GM19463 (cell line): ENCODE measurements at regions not wholly inside any gene's neighbourhood (a gene's known extent, or its start where the extent isn't known, plus 50 kb on each side); places are given as distances from the start of the nearest gene placed in this dataset.
"Not testable (repeated sequence)": the region's sequence is repeated elsewhere in the genome, so short reads cannot be mapped to it uniquely, and the experiment has no call there.

Source experiments
- ATAC-seq: cut with Tn5 transposase; IDR thresholded peaks from one replicate; pipeline ENCODE4 v1.9.1; 2021; ENCODE audit warnings: mild to moderate bottlenecking, moderate library complexity; ENCODE audit not compliant: unreplicated experiment

- ATAC-seq: no peak
Observed at GRCh38 chr16:5319799-5320198, 222.2 kb upstream of the EEF2KMT start.

GRCh38 chr16:5315914-5316313 is 218.3 kb upstream of the EEF2KMT start:
- no peak for ATAC-seq

- ATAC-seq: no peak
Observed at GRCh38 chr16:5314377-5314776, 216.8 kb upstream of the EEF2KMT start.

- no peak for ATAC-seq
Observed at GRCh38 chr16:5309946-5310611, 212.5 kb upstream of the EEF2KMT start.

GRCh38 chr16:5305023-5305422 is 207.4 kb upstream of the EEF2KMT start:
- no peak for ATAC-seq

- no peak for ATAC-seq
Observed at GRCh38 chr16:5302372-5303114, 204.9 kb upstream of the EEF2KMT start.

- no peak for ATAC-seq
Observed at GRCh38 chr16:5298202-5298601, 200.6 kb upstream of the EEF2KMT start.

- no peak for ATAC-seq
Observed at GRCh38 chr16:5296176-5296575, 198.6 kb upstream of the EEF2KMT start.

GRCh38 chr16:5295304-5295703 is 197.7 kb upstream of the EEF2KMT start:
- not testable (repeated sequence) for ATAC-seq

GRCh38 chr16:5282152-5282551 is 184.6 kb upstream of the EEF2KMT start:
- ATAC-seq: not testable (repeated sequence)

- no peak for ATAC-seq
Observed at GRCh38 chr16:5257462-5257861, 159.9 kb upstream of the EEF2KMT start.

GRCh38 chr16:5252791-5253190 is 155.2 kb upstream of the EEF2KMT start:
- no peak for ATAC-seq

GRCh38 chr16:5247403-5247802 is 149.8 kb upstream of the EEF2KMT start:
- ATAC-seq: not testable (repeated sequence)

GRCh38 chr16:5240278-5240626 is 142.7 kb upstream of the EEF2KMT start:
- ATAC-seq: not testable (repeated sequence)

GRCh38 chr16:5239472-5240277 is 142.1 kb upstream of the EEF2KMT start:
- ATAC-seq: not testable (repeated sequence)

GRCh38 chr16:5235119-5235518 is 137.5 kb upstream of the EEF2KMT start:
- no peak for ATAC-seq

- no peak for ATAC-seq
Observed at GRCh38 chr16:5234295-5235050, 136.9 kb upstream of the EEF2KMT start.

GRCh38 chr16:5231246-5231759 is 133.7 kb upstream of the EEF2KMT start:
- no peak for ATAC-seq

GRCh38 chr16:5228369-5228768 is 130.8 kb upstream of the EEF2KMT start:
- no peak for ATAC-seq

GRCh38 chr16:5225931-5226655 is 128.5 kb upstream of the EEF2KMT start:
- no peak for ATAC-seq
